ENCODE measurements at regions not wholly inside any gene's neighbourhood (a gene's known extent, or its start where the extent isn't known, plus 50 kb on each side); places are given as distances from the start of the nearest gene placed in this dataset.
"Not testable (repeated sequence)": the region's sequence is repeated elsewhere in the genome, so short reads cannot be mapped to it uniquely, and the experiment has no call there.

DNA sequence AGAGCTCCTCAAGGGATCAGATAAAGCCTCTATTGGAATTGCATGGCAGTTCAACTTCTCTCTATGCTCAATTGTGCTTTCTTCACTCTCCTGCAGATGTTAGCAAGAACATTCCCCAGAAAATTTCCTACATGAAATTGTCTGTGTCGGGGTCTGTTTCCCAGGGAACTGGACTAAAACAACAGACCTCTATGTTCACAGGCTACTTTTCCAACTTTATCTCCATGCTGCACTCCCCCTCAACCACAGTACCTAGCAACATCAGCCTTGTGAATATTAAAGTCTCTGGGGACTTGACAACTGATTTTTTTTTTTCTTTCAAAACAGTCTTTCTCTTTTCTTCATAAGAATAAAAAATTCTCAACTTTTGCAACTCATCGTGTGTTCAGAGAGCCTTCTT lies 1470.8 kb upstream of the ADGRL3 start:
- Mint-ChIP-seq H3K27ac (ENCODE audit: low read depth) (no peak overlapping the region), H3K27me3 (no peaks in the 10 kb centered on the region), H3K4me3 (no peak overlapping the region), H3K4me1 (no peaks in the 10 kb centered on the region), H3K36me3 (ENCODE audit: insufficient read depth) (no peaks in the 10 kb centered on the region), H3K9me3 (peaks cover 19% of the 10 kb centered on the region)
- ATAC-seq (replicated peaks; ENCODE audit: extremely low read depth, poor library complexity, severe bottlenecking) (no peak), DNase-seq (ENCODE audit: low spot score in 2 of 2) (no peak)

DNA sequence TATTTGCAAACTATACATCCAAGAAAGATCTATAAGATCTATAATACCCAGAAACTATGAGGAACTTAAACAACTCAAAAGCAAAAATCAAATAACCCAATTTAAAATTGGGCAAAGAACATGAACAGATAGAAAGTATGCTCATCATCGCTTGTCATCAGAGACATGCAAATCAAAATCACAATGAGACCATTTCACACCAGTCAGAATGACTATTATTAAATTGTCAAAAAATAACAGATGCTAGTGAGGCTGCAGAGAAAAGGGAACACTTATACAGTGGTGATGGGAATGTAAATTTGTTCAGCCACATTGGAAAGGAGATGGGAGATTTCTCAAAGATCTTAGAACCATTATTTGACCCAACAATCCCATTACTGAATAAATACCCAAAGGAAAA lies 1451.7 kb upstream of the ADGRL3 start:
- DNase-seq (ENCODE audit: low spot score in 2 of 2): no peak
- peaks cover 9% of the 10 kb centered on the region for H3K9me3 Mint-ChIP-seq
- no peaks in the 10 kb centered on the region for H3K4me1 Mint-ChIP-seq
- no peak for ATAC-seq (replicated peaks; ENCODE audit: extremely low read depth, poor library complexity, severe bottlenecking)
- no peak overlapping the region for H3K27ac Mint-ChIP-seq (ENCODE audit: low read depth)
- no peak overlapping the region for H3K4me3 Mint-ChIP-seq
- no peaks in the 10 kb centered on the region for H3K27me3 Mint-ChIP-seq
- H3K36me3 Mint-ChIP-seq (ENCODE audit: insufficient read depth): peaks cover 1% of the 10 kb centered on the region

DNA sequence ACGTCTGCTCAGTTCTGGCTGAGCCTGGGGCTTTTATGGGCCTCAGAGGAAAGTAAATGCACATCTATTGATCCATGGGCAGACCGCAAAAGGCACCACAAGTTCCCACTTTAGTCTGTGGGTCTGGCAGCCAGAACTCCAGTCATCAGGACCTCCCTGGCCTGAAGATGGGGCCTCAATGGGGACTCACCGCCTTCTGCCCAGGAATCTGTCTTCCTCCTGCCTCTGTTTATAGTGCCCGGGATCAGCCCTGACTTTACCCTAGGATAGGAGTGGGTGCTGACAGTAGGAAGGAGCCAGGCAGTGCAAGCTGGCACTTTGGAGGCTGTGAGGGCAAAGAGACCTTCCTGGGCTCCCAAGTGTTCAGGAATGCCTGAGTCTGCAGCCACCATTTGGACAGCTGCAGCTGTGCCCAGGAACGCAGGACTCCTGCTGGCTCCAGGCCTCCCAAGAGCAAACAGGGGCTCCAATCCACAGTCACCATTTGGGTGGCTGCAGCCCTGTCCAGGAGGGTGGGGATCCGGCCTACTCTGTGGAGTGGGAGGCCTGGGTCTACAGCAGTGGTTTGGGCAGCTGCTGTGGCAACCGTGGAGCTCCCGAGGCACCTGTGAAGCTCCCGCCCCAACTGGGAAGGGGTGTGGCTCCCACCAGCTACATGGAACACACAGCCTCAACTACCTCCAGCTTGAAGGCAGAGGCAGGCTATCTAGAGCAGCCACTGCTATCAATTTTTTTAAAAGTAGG lies 1440.9 kb upstream of the ADGRL3 start:
- ATAC-seq (replicated peaks; ENCODE audit: extremely low read depth, poor library complexity, severe bottlenecking) (no peak), DNase-seq (ENCODE audit: low spot score in 2 of 2) (no peak)
- Mint-ChIP-seq H3K4me3 (no peak overlapping the region), H3K9me3 (peaks cover 27% of the 10 kb centered on the region), H3K4me1 (no peaks in the 10 kb centered on the region), H3K27ac (ENCODE audit: low read depth) (no peak overlapping the region), H3K36me3 (ENCODE audit: insufficient read depth) (no peaks in the 10 kb centered on the region), H3K27me3 (no peaks in the 10 kb centered on the region)

DNA sequence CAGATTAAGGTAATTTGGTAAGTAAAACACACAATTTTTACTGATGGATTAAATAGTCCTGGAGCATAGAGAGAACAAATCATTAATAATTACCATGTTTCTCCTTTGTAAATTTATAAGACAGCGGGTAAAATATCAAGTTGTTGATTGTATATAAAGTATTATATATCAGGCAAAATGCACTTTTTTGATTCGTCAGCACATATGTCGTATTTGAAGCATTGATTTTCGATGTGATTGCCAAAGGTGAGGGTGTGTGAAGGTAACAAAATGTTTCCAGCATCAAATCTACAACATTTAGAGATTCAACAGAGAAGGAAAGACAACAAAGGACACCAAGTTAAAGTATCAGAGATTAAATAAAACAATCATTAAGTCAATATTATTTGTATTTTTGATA lies 1437.8 kb upstream of the ADGRL3 start:
- H3K4me3 Mint-ChIP-seq: no peak overlapping the region
- ATAC-seq (replicated peaks; ENCODE audit: extremely low read depth, poor library complexity, severe bottlenecking): no peak
- H3K9me3 Mint-ChIP-seq: peaks cover 20% of the 10 kb centered on the region

DNA sequence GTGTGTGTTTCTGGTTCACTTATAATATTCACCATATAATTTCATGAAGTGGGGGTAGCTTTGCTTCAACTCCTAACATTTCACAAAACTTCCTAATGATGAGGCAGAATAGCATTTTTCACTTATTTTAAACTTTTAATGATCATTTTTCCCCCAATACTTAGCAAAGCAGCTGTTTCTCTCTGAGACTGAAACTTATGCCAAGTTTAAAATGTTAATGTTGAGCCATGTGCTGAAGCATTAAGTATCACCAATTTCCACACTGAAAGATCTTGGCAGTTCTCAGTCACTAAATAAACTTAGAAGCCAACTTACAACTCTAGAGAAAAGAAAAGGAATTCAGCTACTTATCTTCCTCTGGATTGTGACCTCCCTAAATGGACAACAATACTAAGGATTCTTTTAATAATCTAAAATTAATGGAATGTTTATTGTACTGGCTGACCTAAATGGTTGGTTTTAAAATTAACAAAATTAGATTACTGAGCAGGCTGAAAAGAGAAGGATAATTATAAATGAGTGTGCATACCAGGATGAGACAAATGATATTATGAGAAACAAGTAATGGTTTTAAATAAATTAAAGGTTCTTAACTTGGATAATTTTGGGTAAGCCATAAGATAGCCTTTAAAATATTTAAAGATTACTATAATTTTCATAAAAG lies 1429.4 kb upstream of the ADGRL3 start:
- no peaks in the 10 kb centered on the region for H3K36me3 Mint-ChIP-seq (ENCODE audit: insufficient read depth)
- no peak for DNase-seq (ENCODE audit: low spot score in 2 of 2)
- no peak overlapping the region for H3K4me3 Mint-ChIP-seq
- H3K9me3 Mint-ChIP-seq: peaks cover 23% of the 10 kb centered on the region
- H3K4me1 Mint-ChIP-seq: no peaks in the 10 kb centered on the region
- no peak overlapping the region for H3K27ac Mint-ChIP-seq (ENCODE audit: low read depth)
- no peak for ATAC-seq (replicated peaks; ENCODE audit: extremely low read depth, poor library complexity, severe bottlenecking)
- no peaks in the 10 kb centered on the region for H3K27me3 Mint-ChIP-seq

More for the DNA sequence above, 1437.8 kb upstream of the ADGRL3 start:
- Mint-ChIP-seq H3K27ac (ENCODE audit: low read depth) (no peak overlapping the region), H3K27me3 (no peaks in the 10 kb centered on the region), H3K4me1 (no peaks in the 10 kb centered on the region), H3K36me3 (ENCODE audit: insufficient read depth) (no peaks in the 10 kb centered on the region)
- no peak for DNase-seq (ENCODE audit: low spot score in 2 of 2)

DNA sequence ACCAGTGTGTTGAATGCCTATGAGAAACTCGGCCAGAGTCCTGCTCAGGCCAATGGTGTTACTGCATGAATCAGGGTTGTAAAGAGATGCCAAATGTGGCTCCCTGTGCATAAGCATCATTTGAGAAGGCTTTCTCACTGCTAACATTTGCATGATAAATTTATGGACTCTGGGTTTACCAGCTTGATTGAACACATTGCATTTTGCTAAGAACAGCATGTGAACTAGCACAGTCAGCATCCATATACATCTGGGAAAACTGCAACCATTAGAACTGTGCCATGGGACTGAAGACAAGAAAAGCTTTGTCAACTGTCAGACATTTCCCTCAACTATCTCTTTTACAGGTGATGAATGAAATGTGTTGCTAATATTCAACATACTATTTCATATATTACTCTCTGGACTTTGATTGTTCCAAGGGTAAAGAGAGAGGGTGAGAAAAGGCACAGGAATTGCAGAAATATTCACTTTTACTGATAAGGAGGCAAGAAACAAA lies 1427.4 kb upstream of the ADGRL3 start:
- no peaks in the 10 kb centered on the region for H3K36me3 Mint-ChIP-seq (ENCODE audit: insufficient read depth)
- ATAC-seq (replicated peaks; ENCODE audit: extremely low read depth, poor library complexity, severe bottlenecking): no peak
- H3K27me3 Mint-ChIP-seq: no peaks in the 10 kb centered on the region
- no peaks in the 10 kb centered on the region for H3K4me1 Mint-ChIP-seq
- no peak overlapping the region for H3K4me3 Mint-ChIP-seq
- H3K27ac Mint-ChIP-seq (ENCODE audit: low read depth): no peak overlapping the region
- DNase-seq (ENCODE audit: low spot score in 2 of 2): no peak
- H3K9me3 Mint-ChIP-seq: peaks cover 23% of the 10 kb centered on the region

DNA sequence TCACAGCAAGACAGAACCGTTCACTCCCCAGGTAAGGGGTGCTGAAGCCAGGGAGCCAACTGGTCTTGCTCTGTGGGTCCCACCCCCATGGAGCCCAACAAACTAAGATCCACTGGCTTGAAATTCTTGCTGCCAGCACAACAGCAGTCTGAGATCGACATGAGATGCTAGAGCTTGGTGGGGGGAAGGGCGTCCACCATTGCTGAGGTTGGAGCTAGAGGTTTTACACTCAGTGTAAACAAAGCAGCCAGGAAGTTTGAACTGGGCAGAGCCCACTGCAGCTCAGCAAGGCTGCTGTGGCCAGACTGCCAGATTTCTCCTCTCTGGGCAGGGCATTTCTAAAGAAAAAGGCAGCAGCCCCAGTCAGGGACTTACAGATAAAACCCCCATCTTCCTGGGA lies 1419.9 kb upstream of the ADGRL3 start:
- DNase-seq (ENCODE audit: low spot score in 2 of 2); ATAC-seq (replicated peaks; ENCODE audit: extremely low read depth, poor library complexity, severe bottlenecking); H3K4me3 Mint-ChIP-seq; H3K27ac Mint-ChIP-seq (ENCODE audit: low read depth); H3K4me1 Mint-ChIP-seq; H3K36me3 Mint-ChIP-seq (ENCODE audit: insufficient read depth); H3K27me3 Mint-ChIP-seq: not testable (repeated sequence)
- peaks cover 30% of the 10 kb centered on the region for H3K9me3 Mint-ChIP-seq

DNA sequence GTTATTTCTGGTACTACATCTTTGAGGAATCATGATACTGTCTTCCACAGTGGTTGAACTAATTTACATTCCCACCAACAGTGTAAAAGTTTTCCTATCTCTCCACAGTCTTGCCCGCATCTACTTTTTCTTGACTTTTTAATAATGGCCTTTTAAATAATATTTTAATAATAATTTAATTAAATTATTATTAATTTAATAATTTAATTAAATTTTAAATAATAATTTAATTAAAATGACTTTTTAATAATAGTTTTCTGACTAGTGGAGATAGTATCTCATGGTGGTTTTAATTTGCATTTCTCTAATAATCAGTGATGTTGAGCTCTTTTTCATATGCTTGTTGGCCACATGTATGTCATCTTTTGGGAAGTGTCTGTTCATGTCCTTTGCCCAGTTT lies 1395.0 kb upstream of the ADGRL3 start:
- ATAC-seq (replicated peaks; ENCODE audit: extremely low read depth, poor library complexity, severe bottlenecking) (no peak), DNase-seq (ENCODE audit: low spot score in 2 of 2) (no peak)
- peaks cover 39% of the 10 kb centered on the region for H3K9me3 Mint-ChIP-seq
- no peaks in the 10 kb centered on the region for H3K4me1 Mint-ChIP-seq
- H3K27me3 Mint-ChIP-seq: no peaks in the 10 kb centered on the region
- no peak overlapping the region for H3K27ac Mint-ChIP-seq (ENCODE audit: low read depth)
- H3K4me3 Mint-ChIP-seq: no peak overlapping the region
- no peaks in the 10 kb centered on the region for H3K36me3 Mint-ChIP-seq (ENCODE audit: insufficient read depth)

DNA sequence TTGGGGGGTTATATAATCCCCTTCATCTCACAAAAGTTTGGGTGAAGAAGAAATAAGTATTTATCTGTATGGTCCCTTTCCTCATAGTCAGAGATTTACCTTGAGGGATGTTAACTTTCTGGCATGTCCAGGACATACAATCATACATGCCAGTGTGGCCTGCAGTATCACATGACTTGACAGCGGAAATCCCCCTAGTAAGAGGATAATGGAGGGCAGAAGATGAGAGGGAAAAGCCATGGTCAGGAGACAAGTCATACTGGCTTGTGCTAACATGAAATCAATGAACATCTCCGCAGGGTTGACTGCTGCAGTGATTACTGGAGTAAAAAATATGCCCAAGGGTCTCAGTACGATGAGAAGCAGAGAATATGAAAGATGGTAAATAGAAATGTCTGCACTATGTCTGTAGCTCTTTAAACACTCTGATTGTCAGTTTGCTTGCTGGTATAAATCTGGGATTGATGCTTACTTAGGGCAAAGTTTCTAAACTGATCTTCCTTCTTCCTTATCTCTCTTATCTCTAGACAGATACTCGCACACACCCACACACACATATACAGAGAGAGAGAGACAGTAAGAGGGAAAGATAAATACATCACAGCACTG lies 1385.6 kb upstream of the ADGRL3 start:
- DNase-seq (ENCODE audit: low spot score in 2 of 2) (no peak), ATAC-seq (replicated peaks; ENCODE audit: extremely low read depth, poor library complexity, severe bottlenecking) (no peak)
- H3K27me3 Mint-ChIP-seq: no peaks in the 10 kb centered on the region
- no peak overlapping the region for H3K27ac Mint-ChIP-seq (ENCODE audit: low read depth)
- H3K9me3 Mint-ChIP-seq: peaks cover 22% of the 10 kb centered on the region
- H3K4me1 Mint-ChIP-seq: no peaks in the 10 kb centered on the region
- H3K36me3 Mint-ChIP-seq (ENCODE audit: insufficient read depth): no peaks in the 10 kb centered on the region
- H3K4me3 Mint-ChIP-seq: no peak overlapping the region

DNA sequence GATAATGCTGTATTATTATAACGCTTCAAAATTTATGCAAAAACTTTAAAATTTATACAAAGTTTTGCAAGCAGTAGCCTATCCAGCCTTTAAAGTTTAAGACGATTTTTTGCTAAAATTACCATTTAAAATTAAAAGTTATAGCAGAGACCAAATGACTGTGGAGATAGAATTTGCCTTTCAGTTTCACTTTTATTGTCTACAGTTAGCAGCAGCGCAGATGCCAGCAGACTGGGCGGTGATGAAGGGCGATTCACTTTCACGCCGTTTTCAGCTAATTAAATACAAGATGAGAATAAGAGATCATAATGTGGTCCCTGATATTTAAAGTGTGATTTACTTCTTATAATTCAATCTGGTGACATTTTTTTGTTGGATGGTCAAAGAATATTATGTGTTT lies 1381.5 kb upstream of the ADGRL3 start:
- ATAC-seq (replicated peaks; ENCODE audit: extremely low read depth, poor library complexity, severe bottlenecking) (no peak), DNase-seq (ENCODE audit: low spot score in 2 of 2) (no peak)
- H3K27me3 Mint-ChIP-seq: no peaks in the 10 kb centered on the region
- H3K9me3 Mint-ChIP-seq: peaks cover 16% of the 10 kb centered on the region
- H3K4me3 Mint-ChIP-seq: no peak overlapping the region
- H3K4me1 Mint-ChIP-seq: no peaks in the 10 kb centered on the region
- H3K36me3 Mint-ChIP-seq (ENCODE audit: insufficient read depth): no peaks in the 10 kb centered on the region
- no peak overlapping the region for H3K27ac Mint-ChIP-seq (ENCODE audit: low read depth)

DNA sequence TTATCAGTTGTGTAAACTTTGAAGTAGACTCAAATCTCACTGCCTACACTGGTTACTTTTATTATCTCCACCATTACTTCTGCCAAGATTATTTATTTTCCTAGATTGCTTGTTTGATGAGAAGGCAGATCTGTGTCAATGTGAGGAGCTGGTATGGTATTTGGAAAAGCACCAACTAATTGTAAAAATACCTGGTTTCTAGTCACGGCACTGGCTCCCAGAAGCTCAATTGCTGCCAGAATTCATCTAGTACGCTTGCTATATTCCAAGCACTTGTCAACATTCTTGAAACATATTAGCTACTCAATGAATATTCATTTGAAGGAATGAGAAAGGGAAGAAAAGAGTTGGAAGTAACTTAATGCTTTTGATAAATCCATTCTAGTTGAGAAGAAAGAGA lies 1376.8 kb upstream of the ADGRL3 start:
- no peak for DNase-seq (ENCODE audit: low spot score in 2 of 2)
- Mint-ChIP-seq H3K4me3 (no peak overlapping the region), H3K9me3 (peaks cover 25% of the 10 kb centered on the region), H3K4me1 (no peaks in the 10 kb centered on the region), H3K27ac (ENCODE audit: low read depth) (no peak overlapping the region), H3K36me3 (ENCODE audit: insufficient read depth) (no peaks in the 10 kb centered on the region), H3K27me3 (no peaks in the 10 kb centered on the region)
- ATAC-seq (replicated peaks; ENCODE audit: extremely low read depth, poor library complexity, severe bottlenecking): no peak

DNA sequence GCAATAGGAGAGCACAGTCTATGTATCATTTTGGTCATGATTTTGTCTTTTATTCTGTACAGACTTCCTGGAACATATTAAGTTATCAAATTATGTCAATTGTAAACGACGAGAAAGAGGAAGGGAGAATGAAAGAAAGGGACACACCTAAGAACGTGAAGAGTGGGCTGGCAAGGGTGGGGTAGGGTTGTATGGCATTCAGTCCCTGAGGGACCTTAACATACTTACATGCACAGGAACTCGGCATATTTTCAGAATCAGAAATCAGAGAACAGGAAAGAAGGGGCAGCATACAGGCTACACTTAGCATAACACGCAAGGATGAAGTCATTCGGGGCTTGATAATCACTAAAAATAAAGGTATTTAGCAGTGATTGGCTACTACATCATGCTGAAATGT lies 1375.0 kb upstream of the ADGRL3 start:
- H3K27me3 Mint-ChIP-seq: no peaks in the 10 kb centered on the region
- no peak overlapping the region for H3K4me3 Mint-ChIP-seq
- H3K9me3 Mint-ChIP-seq: peaks cover 25% of the 10 kb centered on the region
- no peak overlapping the region for H3K27ac Mint-ChIP-seq (ENCODE audit: low read depth)
- no peaks in the 10 kb centered on the region for H3K4me1 Mint-ChIP-seq
- ATAC-seq (replicated peaks; ENCODE audit: extremely low read depth, poor library complexity, severe bottlenecking) (no peak), DNase-seq (ENCODE audit: low spot score in 2 of 2) (no peak)
- no peaks in the 10 kb centered on the region for H3K36me3 Mint-ChIP-seq (ENCODE audit: insufficient read depth)

DNA sequence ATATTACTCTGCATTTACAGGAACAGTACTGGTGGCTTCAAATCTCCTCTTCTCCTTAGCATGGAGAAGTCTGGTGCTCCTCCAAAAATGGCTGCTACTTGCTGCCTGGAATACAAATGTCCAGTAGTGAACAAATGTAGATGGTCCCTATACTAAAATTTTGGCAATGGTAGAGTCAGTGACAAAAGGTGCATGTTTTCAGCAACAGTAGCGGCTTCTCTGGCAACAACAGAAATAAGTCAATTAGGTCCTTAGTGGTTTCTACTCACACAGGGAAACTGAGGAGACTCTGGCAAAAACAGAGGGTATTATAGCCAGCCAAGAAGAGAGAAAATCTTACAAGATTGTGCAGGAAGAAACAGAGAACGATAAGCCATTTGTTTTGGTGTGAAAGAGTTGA lies 1368.4 kb upstream of the ADGRL3 start:
- no peak overlapping the region for H3K4me3 Mint-ChIP-seq
- H3K9me3 Mint-ChIP-seq: peaks cover 23% of the 10 kb centered on the region
- H3K36me3 Mint-ChIP-seq (ENCODE audit: insufficient read depth): no peaks in the 10 kb centered on the region
- no peak overlapping the region for H3K27ac Mint-ChIP-seq (ENCODE audit: low read depth)
- DNase-seq (ENCODE audit: low spot score in 2 of 2): no peak
- no peaks in the 10 kb centered on the region for H3K27me3 Mint-ChIP-seq
- ATAC-seq (replicated peaks; ENCODE audit: extremely low read depth, poor library complexity, severe bottlenecking): no peak
- H3K4me1 Mint-ChIP-seq: no peaks in the 10 kb centered on the region
